HepG2 (cell line): ENCODE measurements at regions not wholly inside any gene's neighbourhood (a gene's known extent, or its start where the extent isn't known, plus 50 kb on each side); places are given as distances from the start of the nearest gene placed in this dataset.

ENCODE experiments used
- ATAC-seq: fragments of 200-7000 bp; cut with Tn5 transposase; 3 replicates; pipeline ENCODE4 v1.9.1; 2020; ENCODE audit warnings: mild to moderate bottlenecking, moderate library complexity
- BruUV-seq: library from RNA; stranded (reverse); fragments of 400-500 nt; replicated peaks from 2 replicates; lab custom pipeline; 2021; lab: Mats Ljungman, UMichigan
- CTCF ChIA-PET: fragments of 300-600 bp; formaldehyde crosslinking; extraction: SDS; loops from one replicate; lab custom pipeline; 2021; ENCODE audit warnings: low total read pairs, inconsistent platforms, low intra/inter-chr PET ratio; lab: Yijun Ruan, JAX
- POLR2A ChIA-PET: fragments of 350-600 bp; sonication (Branson Sonifier 250); formaldehyde crosslinking; loops from one replicate; lab custom pipeline; 2020; ENCODE audit warnings: antibody characterized with exemption, inconsistent platforms; lab: Yijun Ruan, JAX
- DNase-seq: peaks from one replicate; pipeline ENCODE4 v3.0.0-alpha.2; 2015; ENCODE audit warnings: low spot score
- FAIRE-seq: peaks from 3 replicates; lab custom pipeline; 2011; peaks lifted over from hg19 to GRCh38; lab: Jason Lieb, UNC
- H2AFZ ChIP-seq: one replicate; pipeline ENCODE4 v1.6.1; 2011; ENCODE audit warnings: low read length, inconsistent platforms
- H3K27ac ChIP-seq: fragments of 300-600 bp; 3 replicates; pipeline ENCODE4 v1.8.0; 2011; ENCODE audit warnings: mixed run types, mild to moderate bottlenecking, mixed read lengths, low read length, inconsistent platforms; ENCODE audit not compliant: insufficient read depth; ENCODE audit errors: extremely low read length
- H3K27me3 ChIP-seq, 2 experiments: fragments of 200-600 bp in 1 of 2; 2 replicates in 1 of 2; 3 replicates in 1 of 2; pipeline versions ENCODE4 v1.6.0 to v1.8.0; 2011; ENCODE audit warnings: low read length in 2 of 2, mild to moderate bottlenecking in 2 of 2, moderate library complexity in 2 of 2, inconsistent platforms in 1 of 2; ENCODE audit not compliant: insufficient read depth in 2 of 2, control insufficient read depth in 1 of 2
- H3K36me3 ChIP-seq, 2 experiments: fragments of 200-600 bp in 1 of 2; replicated peaks in 1 of 2; 2 replicates in 1 of 2; 3 replicates in 1 of 2; pipeline versions ENCODE4 v1.5.1 to v1.8.0; 2011; ENCODE audit warnings: low read length in 2 of 2, inconsistent platforms in 1 of 2; ENCODE audit not compliant: insufficient read depth in 2 of 2, control insufficient read depth in 1 of 2
- H3K4me1 ChIP-seq: 2 replicates; pipeline ENCODE4 v1.5.1; 2012; ENCODE audit warnings: low read length, inconsistent platforms; ENCODE audit not compliant: insufficient read depth
- H3K4me2 ChIP-seq: 2 replicates; pipeline ENCODE4 v1.6.0; 2011; ENCODE audit warnings: low read depth, low read length, inconsistent platforms
- H3K4me3 ChIP-seq, 3 experiments: fragments of 200-600 bp in 1 of 3; sonication (generic), shearing (Covaris generic) in 1 of 3; replicated peaks in 1 of 3; 2 replicates each; pipeline ENCODE4 v1.5.1; 2011 to 2016; ENCODE audit warnings: low read length in 3 of 3, inconsistent platforms in 2 of 3, low read depth in 2 of 3, mild to moderate bottlenecking in 2 of 3, control low read depth in 1 of 3, mixed read lengths in 1 of 3; ENCODE audit not compliant: insufficient read depth in 1 of 3
- H3K79me2 ChIP-seq: one replicate; pipeline ENCODE4 v1.6.1; 2011; ENCODE audit warnings: low read length, inconsistent platforms; ENCODE audit not compliant: insufficient read depth
- H3K9ac ChIP-seq: 2 replicates; pipeline ENCODE4 v1.6.0; 2011; ENCODE audit warnings: mild to moderate bottlenecking, low read depth, low read length, inconsistent platforms; ENCODE audit not compliant: insufficient read depth
- H3K9me3 ChIP-seq: 2 replicates; pipeline ENCODE4 v1.5.1; 2012; ENCODE audit warnings: mild to moderate bottlenecking, low read length
- H4K20me1 ChIP-seq: 2 replicates; pipeline ENCODE4 v1.6.0; 2011; ENCODE audit warnings: inconsistent platforms, mild to moderate bottlenecking, low read length, moderate library complexity; ENCODE audit not compliant: insufficient read depth
- DMAP1 ChIP-seq: IDR thresholded peaks from 2 replicates; pipeline ENCODE4 v1.6.1; 2016
- MAF1 ChIP-seq: sonication (generic); formaldehyde crosslinking; IDR thresholded peaks from 2 replicates; pipeline ENCODE4 v1.5.0; 2020; ENCODE audit warnings: missing genetic modification reagents, borderline replicate concordance
- RAD21 ChIP-seq: fragments of 450-650 bp; formaldehyde crosslinking; IDR thresholded peaks from 2 replicates; pipeline ENCODE4 v1.5.0; 2020; ENCODE audit warnings: mild to moderate bottlenecking
- REL ChIP-seq: sonication (generic); formaldehyde crosslinking; conservative IDR thresholded peaks from 2 replicates; pipeline ENCODE4 v1.8.0; 2022; ENCODE audit warnings: mild to moderate bottlenecking, missing genetic modification reagents, moderate library complexity
- RELA ChIP-seq: sonication (generic); formaldehyde crosslinking; IDR thresholded peaks from 2 replicates; pipeline ENCODE4 v1.4.0; 2020; ENCODE audit warnings: missing genetic modification reagents
- RFX1 ChIP-seq: fragments of 450-650 bp; IDR thresholded peaks from 2 replicates; pipeline ENCODE4 v1.6.1; 2017
- TAF1 ChIP-seq: sonication (generic); formaldehyde crosslinking; IDR thresholded peaks from 2 replicates; pipeline ENCODE4 v1.4.0; 2020; ENCODE audit warnings: missing genetic modification reagents
- ZNF263 ChIP-seq: sonication (generic); formaldehyde crosslinking; IDR thresholded peaks from 2 replicates; pipeline ENCODE4 v1.4.0; 2020; ENCODE audit warnings: missing genetic modification reagents
- in situ Hi-C: cut with HindIII; loops from 2 replicates; pipeline ENCODE4 v1.10.0; 2017; ENCODE audit warnings: low pct_unique_long_range_greater_than_20kb; ENCODE audit not compliant: extremely low pct_ligation_motif_present
- intact Hi-C: fragments of 100-400 bp; cut with micrococcal nuclease; formaldehyde crosslinking; loops from one replicate; pipeline ENCODE4 v1.10.0; 2022; ENCODE audit not compliant: unreplicated experiment
- TF ChIP-seq, protein P1 (sequence below): sonication (generic); formaldehyde crosslinking; conservative IDR thresholded peaks from 2 replicates; pipeline ENCODE4 v1.4.0; 2020; ENCODE audit warnings: missing genetic modification reagents
- TF ChIP-seq, protein P2 (sequence below): sonication (generic); formaldehyde crosslinking; IDR thresholded peaks from 2 replicates; pipeline ENCODE4 v1.4.0; 2020; ENCODE audit warnings: missing genetic modification reagents
- TF ChIP-seq, protein P3 (sequence below): sonication (generic); formaldehyde crosslinking; IDR thresholded peaks from 2 replicates; pipeline ENCODE4 v1.4.0; 2020; ENCODE audit warnings: low read depth, mild to moderate bottlenecking, missing genetic modification reagents
- TF ChIP-seq, protein P4 (sequence below): sonication (generic); formaldehyde crosslinking; IDR thresholded peaks from 2 replicates; pipeline ENCODE4 v1.4.0; 2020; ENCODE audit warnings: low read depth, mild to moderate bottlenecking, missing genetic modification reagents

DNA sequence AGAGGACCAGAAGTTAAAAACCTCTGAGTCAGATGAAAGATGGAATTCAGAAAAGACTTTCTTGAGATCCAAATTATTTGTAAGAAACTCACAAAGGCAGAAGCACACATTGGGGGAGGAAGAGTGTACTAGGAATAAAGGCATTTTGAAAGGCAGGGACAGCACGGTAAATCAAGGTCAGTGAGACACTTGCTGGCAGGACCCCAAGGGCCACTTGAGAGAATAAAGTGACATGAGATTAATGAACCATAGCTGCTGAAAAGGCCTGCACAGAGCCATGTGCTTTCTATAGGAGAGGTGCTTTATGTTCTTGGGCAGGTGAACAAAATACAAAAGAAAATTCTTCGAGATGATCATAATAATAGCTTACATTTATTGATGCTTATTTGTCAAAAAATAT, 929.9 kb upstream of the MBL2 start (continued):
- TF ChIP-seq DMAP1 (CRISPR knock-in tag): no peak
- TF ChIP-seq, all 625 proteins: peak for 0

DNA sequence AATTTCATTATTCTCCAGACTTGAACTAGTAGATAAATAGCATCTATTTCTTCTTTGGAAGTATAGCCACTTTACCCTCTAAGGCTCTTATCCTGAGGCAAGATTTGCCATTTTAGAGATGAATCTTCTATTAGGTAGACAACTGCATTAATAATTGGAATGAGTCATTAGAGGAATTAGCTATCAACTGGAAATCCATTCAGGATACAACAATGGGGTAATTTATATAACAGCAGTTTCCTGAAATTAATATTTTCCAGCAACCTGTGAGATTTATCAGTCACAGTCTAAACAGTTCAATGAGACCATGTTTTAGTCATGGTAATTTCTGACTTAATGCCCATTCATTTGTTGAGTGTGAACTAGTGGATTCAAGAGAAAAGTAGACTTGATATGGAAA, 928.6 kb upstream of the MBL2 start:
- H3K4me2 ChIP-seq: no peak overlapping the region
- no TSS peak for BruUV-seq
- in situ Hi-C loops: no loop called here
- H3K9me3 ChIP-seq: no peaks in the 10 kb centered on the region
- no peaks in the 10 kb centered on the region for H3K4me1 ChIP-seq
- no peak overlapping the region for H3K4me3 ChIP-seq
- H3K79me2 ChIP-seq: no peaks in the 10 kb centered on the region
- FAIRE-seq: no peak
- H3K36me3 ChIP-seq: no peaks in the 10 kb centered on the region
- no peak overlapping the region for H3K27ac ChIP-seq
- no peak overlapping the region for H3K9ac ChIP-seq
- DNase-seq: no peak
- intact Hi-C loops: no loop called here
- ChIA-PET POLR2A (no interaction called here), CTCF (no interaction called here)
- ATAC-seq: no peak
- no peak overlapping the region for H2AFZ ChIP-seq
- H4K20me1 ChIP-seq: no peaks in the 10 kb centered on the region
- H3K27me3 ChIP-seq: no peaks in the 10 kb centered on the region
- TF ChIP-seq ZNF263 (CRISPR knock-in tag) (no peak), TAF1 (CRISPR knock-in tag) (no peak), RAD21 (CRISPR knock-in tag) (no peak), RFX1 (no peak), RELA (CRISPR knock-in tag) (no peak), REL (CRISPR knock-in tag) (no peak), MAF1 (CRISPR knock-in tag) (no peak)
- TF ChIP-seq, protein P1, sequence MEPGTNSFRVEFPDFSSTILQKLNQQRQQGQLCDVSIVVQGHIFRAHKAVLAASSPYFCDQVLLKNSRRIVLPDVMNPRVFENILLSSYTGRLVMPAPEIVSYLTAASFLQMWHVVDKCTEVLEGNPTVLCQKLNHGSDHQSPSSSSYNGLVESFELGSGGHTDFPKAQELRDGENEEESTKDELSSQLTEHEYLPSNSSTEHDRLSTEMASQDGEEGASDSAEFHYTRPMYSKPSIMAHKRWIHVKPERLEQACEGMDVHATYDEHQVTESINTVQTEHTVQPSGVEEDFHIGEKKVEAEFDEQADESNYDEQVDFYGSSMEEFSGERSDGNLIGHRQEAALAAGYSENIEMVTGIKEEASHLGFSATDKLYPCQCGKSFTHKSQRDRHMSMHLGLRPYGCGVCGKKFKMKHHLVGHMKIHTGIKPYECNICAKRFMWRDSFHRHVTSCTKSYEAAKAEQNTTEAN (CRISPR knock-in tag): no peak
- TF ChIP-seq, protein P2, sequence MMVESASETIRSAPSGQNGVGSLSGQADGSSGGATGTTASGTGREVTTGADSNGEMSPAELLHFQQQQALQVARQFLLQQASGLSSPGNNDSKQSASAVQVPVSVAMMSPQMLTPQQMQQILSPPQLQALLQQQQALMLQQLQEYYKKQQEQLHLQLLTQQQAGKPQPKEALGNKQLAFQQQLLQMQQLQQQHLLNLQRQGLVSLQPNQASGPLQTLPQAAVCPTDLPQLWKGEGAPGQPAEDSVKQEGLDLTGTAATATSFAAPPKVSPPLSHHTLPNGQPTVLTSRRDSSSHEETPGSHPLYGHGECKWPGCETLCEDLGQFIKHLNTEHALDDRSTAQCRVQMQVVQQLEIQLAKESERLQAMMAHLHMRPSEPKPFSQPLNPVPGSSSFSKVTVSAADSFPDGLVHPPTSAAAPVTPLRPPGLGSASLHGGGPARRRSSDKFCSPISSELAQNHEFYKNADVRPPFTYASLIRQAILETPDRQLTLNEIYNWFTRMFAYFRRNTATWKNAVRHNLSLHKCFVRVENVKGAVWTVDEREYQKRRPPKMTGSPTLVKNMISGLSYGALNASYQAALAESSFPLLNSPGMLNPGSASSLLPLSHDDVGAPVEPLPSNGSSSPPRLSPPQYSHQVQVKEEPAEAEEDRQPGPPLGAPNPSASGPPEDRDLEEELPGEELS (CRISPR knock-in tag): no peak
- TF ChIP-seq, protein P3, sequence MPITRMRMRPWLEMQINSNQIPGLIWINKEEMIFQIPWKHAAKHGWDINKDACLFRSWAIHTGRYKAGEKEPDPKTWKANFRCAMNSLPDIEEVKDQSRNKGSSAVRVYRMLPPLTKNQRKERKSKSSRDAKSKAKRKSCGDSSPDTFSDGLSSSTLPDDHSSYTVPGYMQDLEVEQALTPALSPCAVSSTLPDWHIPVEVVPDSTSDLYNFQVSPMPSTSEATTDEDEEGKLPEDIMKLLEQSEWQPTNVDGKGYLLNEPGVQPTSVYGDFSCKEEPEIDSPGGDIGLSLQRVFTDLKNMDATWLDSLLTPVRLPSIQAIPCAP (CRISPR knock-in tag): no peak
- TF ChIP-seq, protein P4, sequence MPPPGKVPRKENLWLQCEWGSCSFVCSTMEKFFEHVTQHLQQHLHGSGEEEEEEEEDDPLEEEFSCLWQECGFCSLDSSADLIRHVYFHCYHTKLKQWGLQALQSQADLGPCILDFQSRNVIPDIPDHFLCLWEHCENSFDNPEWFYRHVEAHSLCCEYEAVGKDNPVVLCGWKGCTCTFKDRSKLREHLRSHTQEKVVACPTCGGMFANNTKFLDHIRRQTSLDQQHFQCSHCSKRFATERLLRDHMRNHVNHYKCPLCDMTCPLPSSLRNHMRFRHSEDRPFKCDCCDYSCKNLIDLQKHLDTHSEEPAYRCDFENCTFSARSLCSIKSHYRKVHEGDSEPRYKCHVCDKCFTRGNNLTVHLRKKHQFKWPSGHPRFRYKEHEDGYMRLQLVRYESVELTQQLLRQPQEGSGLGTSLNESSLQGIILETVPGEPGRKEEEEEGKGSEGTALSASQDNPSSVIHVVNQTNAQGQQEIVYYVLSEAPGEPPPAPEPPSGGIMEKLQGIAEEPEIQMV: no peak
